Right forelimb (tissue), 1 donor: ENCODE measurements at regions not wholly inside any gene's neighbourhood (a gene's known extent, or its start where the extent isn't known, plus 50 kb on each side); places are given as distances from the start of the nearest gene placed in this dataset.
"Not testable (repeated sequence)": the region's sequence is repeated elsewhere in the genome, so short reads cannot be mapped to it uniquely, and the experiment has no call there.

Experiments
- DNase-seq: peaks from one replicate; pipeline ENCODE4 v3.0.0-alpha.2; 2018

DNA sequence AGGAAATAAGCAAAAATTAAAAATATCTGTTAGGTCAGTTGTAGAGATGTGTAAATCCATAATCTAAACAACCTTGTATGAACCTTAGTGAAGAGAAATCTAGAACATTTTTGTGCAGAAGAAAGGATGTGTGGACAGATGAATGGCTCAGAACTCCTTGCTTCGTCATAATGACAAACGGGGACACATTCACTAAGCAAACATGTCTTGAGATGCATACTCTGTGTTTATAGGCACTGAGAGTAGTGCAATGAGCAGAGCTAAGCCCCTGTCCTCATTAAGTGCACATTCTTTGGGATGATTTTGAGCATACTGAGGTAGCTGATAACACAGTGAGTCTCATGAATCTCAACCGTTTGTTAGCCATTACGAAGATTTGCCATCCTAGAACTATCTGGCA lies 360.6 kb upstream of the ANKRD30A start:
- DNase-seq = no peak

DNA sequence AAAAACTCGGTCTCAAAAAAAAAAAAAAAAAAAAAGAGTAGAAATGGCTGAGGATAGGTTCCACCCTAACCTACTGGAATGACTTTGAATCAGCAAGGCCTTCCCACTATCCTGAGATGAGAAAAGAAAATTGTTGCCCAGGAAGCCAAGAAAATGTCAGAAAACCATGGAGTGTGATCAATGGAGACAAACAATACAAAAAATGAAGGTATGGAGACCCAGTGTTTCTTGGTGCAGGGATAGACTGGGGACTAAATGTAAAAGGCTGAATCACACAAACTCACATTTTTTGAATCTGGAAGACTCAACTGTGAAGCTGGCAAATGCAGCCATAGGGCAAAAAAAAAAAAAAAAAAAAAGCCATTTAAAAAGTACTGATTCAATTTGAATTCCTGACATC lies 364.3 kb upstream of the ANKRD30A start:
- no peak for DNase-seq

- DNase-seq = no peak
These were observed 366.1 kb upstream of the ANKRD30A start for GRCh38 chr10:36759141-36759805.

DNA sequence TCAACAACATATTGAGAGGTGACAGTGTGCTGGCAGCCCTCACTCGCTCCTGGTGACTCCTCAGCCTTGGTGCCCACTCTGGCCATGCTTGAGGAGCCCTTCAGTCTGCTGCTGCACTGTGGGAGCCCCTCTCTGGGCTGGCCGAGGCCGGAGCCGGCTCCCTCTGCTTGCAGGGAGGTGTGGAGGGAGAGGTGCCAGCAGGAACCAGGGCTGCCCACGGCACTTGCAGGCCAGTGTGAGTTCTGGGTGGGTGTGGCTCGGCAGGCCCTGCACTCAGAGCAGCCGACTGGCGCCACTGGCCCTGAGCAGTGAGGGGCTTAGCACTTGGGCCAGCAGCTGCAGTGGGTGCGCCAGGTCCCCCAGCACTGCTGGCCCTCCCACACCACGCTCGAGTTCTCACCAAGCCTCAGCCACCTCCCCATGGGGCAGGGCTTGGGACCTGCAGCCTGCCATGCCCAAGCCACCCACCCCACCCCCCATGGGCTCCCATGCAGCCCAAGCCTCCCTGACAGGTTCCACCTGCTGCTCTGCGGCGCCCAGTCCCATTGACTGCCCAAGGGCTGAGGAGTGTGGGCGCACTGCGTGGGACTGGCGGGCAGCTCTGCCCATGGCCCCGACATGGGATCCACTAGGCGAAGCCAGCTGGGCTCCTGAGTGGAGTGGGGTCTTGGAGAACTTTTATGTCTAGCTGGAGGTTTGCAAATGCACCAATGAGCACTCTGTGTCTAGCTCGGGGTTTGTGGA lies 377.1 kb upstream of the ANKRD30A start:
- DNase-seq = no peak

DNA sequence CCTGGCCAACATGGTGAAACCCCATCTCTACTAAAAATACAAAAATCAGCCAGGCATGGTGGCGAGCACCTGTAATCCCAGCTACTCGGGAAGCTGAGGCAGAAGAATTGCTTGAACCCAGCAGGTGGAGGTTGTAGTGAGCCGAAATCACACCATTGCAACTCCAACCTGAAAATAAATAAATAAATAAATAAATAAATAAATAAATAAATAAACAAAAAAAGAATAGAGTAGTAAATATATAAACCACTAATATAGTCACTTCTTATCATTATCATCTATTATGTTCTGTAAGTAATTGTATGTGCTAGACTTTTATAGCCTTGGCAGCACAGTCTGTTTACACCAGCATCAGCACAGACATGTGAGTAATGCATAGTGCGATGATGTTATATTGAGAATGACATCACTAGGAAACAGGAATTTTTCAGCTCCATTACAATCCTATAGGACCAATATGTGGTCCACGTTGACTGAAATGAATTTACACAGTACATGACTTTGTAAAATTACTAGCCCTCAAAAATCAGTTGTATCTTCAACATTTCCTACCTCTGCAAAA lies 385.4 kb upstream of the ANKRD30A start:
- DNase-seq = no peak

DNA sequence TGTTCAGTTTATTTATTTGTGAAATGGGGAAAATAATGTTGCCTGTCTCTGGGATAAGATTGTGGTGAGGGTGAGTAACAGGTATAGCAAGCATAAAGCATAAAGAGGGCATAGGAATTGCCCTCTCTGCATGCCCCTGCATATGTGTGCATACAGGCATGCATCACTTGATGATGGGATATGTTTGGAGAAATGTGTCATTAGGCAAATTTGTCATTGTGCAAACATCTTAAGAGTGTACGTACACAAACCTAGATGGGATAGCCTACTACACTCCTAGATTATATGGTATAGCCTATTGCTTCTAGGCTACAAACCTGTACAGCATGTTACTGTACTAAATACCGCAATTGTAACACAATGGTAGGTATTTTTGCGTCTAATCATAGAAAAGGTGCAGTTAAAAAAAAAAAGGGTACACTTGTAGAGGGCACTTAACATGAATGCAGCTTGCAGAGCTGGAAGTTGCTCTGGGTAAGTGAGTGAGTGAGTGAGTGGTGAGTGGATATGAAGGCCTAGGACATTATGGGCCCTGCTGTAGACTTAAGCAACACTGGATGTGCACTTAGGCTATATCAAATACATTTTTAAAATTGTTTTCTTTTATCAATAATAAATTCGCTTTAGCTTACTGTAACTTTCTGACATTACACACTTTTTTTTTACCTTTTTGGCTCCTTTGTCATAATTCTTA lies 386.5 kb upstream of the ANKRD30A start:
- no peak for DNase-seq

DNA sequence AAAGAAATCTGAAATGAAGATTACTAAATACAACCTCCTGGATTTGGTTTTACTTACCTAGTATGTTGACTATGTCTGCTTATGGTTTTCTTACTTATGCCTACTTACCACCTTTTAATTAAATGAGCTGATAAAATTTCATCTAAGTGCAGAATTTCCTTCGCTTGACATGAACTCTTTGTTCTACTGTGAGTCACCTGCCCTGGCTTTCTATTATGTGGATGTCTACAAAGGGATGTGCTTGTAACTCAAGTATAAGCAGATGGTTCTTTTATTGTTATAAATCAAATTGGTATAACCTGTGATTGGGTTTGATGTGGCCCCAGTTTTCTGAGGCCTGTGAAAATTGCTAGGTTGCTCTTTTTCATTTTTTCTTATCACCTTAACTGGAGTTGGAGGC lies 389.1 kb upstream of the ANKRD30A start:
- DNase-seq = no peak

- DNase-seq = not testable (repeated sequence)
These were observed 390.8 kb upstream of the ANKRD30A start for GRCh38 chr10:36734590-36734989.

DNA sequence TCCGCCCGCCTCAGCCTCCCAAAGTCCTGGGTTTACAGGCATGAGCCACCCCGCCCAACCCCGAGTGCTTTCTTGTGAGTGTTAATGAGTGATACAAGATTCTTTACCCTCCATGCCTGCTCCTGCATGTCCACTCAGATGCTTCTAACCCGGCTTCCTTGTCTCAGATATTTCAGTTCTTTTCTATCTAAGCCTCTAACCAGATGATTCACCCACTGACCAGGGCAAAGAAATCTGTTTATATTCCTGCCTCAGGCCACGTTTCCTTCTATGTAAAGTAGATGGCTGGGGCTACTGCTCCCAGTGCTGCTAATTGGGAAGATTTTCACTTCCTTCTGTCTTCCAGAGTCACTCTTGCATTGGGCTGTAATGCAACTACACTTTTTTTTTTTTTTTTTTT lies 395.1 kb upstream of the ANKRD30A start:
- DNase-seq = no peak

DNA sequence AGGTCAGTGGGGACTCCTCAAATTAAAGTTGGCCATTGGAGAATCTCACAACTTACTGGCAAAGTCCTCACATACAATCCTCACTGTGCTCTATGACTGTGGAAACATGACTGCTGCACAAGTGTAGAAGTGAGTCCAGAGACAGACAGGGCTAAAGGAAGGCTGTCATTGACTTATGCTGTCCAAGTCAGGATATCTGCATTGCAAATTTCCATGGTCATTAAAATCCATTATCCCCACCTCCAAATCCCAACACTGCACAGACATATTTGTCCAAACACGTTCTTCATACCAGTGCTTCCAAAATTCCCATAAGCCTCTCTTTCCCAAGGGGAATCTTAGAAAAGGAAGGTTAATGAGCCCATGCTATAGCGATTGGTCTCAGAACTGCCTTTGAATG lies 396.8 kb upstream of the ANKRD30A start:
- no peak for DNase-seq

- peak; percentile 78 for DNase-seq
These were observed 399.5 kb upstream of the ANKRD30A start for GRCh38 chr10:36725581-36726520.

- no peak for DNase-seq
These were observed 402.6 kb upstream of the ANKRD30A start for GRCh38 chr10:36722777-36723176.

DNA sequence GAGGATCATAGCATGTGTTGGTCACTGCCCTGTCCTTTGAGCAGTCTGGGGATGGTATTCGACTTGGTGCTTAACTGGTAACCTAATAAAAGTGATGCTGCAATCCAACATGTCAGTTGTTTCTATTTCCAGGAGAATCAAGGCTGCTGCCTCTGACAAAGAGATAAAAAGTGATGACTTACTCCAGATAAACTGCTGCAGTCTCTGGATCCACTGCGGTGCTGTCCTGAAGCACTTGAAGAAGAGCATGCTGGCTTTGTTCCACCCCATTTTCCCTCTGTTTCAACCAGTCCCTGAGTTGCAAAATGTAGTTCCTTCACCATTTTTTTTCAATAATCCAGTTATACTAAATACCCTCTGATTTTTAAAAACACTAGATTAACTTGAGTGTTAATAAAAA lies 403.5 kb upstream of the ANKRD30A start:
- no peak for DNase-seq

DNA sequence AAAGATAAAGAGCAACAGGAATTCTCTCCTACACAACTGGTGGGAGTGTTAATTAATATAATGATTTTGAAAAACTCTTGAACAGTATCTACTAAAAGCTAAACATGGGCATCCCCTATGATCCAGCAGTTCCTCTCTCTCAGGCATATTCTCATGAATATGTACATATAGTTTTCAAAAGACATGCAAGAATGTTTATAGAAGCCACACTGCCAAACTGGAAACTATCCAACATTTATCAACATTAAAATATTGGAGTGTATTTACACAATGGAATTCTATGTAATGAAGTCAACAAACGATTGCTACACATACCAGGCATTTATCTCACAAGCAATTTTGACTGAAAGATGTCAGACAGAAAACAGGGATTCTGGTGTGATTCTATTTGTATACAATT lies 404.5 kb upstream of the ANKRD30A start:
- no peak for DNase-seq

DNA sequence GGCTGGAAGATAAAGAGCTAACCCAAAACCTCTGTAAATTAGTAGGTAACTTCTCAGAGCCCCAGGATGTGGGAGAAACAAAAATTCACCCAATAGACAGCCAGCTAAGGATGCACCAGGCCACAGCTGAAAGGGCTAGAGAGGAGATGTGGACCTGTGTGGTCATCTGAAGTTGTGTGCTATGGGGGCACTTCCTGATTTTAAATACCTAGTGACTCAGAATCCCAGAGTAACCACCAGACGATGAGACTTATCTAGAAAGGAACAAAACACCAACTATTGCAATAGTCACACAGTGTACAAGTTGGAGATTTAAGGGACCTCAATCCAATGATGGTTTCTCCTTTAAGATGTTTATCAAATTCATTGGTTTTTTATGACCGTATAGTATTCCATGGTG lies 408.3 kb upstream of the ANKRD30A start:
- no peak for DNase-seq

GRCh38 chr10:36716291-36716690 lies 409.1 kb upstream of the ANKRD30A start:
- no peak for DNase-seq

GRCh38 chr10:36712695-36713094 lies 412.7 kb upstream of the ANKRD30A start:
- no peak for DNase-seq

GRCh38 chr10:36711361-36711760 lies 414.0 kb upstream of the ANKRD30A start:
- no peak for DNase-seq

DNA sequence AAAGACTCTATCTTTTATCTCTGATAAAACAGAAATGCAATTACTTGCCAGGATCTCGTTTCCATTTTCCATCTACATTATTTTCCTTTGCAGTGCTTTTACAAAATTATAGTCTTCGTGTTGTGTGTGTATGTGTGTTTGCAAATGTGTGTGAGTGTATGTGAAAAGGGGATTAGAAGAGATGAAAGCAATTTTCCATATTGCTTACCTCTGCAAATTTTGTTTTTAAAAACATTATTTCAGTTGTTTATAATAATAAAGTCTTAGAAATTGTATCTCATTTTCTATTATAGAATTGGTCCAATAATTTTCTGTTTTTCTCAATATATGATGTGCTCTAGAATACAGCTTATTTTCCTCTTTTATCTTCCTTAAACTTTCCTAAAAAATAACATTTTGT lies 421.3 kb upstream of the ANKRD30A start:
- no peak for DNase-seq

GRCh38 chr10:36703179-36703578 lies 422.2 kb upstream of the ANKRD30A start:
- no peak for DNase-seq

GRCh38 chr10:36700123-36700522 lies 425.3 kb upstream of the ANKRD30A start:
- no peak for DNase-seq

DNA sequence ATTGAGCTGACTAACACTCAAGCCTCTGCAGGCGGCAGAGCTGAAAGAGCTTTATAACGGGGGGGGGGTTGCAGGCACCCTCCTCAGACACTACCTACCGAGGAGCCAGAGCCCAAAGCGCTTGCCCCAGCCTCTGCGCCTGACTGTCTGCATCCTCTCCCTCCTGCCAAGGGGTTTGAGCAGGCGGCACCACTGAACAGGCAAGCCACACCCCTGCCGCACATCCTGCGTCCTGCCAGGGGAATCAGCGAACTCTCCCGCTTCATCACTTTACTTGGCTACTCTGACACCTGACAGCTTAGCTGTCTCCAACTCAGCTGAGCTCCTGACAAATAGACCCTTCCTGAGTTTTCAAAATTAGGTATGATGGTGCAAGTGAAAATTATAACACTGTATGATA lies 432.6 kb upstream of the ANKRD30A start:
- DNase-seq = no peak

DNA sequence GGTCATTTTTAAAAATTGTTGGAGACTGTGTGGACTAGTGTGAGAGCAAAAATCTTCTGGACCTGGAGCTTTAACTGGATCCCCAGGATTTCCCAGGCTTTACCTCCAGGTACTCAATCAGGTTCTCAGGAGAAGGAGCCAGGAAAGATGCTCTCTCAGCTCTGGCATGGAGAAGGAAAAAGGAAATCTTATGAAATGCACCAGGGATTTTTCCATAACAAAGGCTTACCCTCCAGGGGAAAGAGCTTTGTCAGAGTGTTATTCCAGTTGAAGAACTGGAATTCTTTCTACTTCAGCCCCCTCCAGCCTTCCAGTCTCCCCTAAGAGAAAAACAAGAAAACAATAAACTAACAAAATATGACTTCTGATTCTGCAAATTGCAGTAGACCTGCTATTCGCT lies 436.7 kb upstream of the ANKRD30A start:
- no peak for DNase-seq
